LNCAP (cell line): ENCODE measurements at regions not wholly inside any gene's neighbourhood (a gene's known extent, or its start where the extent isn't known, plus 50 kb on each side); places are given as distances from the start of the nearest gene placed in this dataset.

Experiments
- TF ChIP-seq, protein P1 (sequence below): fragments of 450-650 bp; IDR thresholded peaks from 2 replicates; pipeline ENCODE4 v1.5.1; 2017; ENCODE audit warnings: mild to moderate bottlenecking

DNA sequence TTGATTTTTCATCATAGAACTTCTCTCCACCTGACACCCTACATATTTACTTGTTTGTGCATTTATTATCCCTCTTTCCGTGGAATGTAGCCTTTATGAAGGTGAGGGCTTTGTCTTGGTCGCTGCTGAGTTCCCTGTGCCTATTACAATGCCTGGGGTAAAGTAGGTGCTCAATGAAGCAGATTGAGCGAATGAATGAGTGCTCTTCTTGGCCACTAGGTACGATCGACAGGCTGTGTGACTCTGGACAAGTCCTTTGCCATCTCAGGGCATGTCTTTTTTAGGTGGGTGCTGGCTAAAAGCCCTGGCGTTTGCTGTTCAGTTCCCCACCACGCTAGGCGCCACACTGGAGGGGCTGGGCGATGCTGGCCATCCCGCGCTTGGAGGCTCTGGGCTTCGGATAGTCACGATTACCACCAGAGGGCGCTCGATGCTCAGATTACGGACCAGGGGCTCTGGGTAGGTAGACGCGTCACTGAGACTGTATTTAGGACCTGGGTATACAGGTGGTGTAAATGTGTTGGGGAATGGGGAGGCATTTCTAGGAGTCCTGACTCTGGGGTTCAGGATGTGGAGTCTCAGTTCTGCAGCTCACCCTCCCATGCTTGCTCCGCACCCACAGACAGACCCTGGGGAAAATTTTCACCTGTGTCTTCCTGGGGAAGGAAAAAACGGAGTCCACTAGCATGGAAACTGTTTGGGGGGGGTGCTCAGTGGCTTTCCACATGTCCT is 71.0 kb upstream of the CSF3R start:
- TF ChIP-seq, protein P1, sequence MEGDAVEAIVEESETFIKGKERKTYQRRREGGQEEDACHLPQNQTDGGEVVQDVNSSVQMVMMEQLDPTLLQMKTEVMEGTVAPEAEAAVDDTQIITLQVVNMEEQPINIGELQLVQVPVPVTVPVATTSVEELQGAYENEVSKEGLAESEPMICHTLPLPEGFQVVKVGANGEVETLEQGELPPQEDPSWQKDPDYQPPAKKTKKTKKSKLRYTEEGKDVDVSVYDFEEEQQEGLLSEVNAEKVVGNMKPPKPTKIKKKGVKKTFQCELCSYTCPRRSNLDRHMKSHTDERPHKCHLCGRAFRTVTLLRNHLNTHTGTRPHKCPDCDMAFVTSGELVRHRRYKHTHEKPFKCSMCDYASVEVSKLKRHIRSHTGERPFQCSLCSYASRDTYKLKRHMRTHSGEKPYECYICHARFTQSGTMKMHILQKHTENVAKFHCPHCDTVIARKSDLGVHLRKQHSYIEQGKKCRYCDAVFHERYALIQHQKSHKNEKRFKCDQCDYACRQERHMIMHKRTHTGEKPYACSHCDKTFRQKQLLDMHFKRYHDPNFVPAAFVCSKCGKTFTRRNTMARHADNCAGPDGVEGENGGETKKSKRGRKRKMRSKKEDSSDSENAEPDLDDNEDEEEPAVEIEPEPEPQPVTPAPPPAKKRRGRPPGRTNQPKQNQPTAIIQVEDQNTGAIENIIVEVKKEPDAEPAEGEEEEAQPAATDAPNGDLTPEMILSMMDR: peak; percentile 82

DNA sequence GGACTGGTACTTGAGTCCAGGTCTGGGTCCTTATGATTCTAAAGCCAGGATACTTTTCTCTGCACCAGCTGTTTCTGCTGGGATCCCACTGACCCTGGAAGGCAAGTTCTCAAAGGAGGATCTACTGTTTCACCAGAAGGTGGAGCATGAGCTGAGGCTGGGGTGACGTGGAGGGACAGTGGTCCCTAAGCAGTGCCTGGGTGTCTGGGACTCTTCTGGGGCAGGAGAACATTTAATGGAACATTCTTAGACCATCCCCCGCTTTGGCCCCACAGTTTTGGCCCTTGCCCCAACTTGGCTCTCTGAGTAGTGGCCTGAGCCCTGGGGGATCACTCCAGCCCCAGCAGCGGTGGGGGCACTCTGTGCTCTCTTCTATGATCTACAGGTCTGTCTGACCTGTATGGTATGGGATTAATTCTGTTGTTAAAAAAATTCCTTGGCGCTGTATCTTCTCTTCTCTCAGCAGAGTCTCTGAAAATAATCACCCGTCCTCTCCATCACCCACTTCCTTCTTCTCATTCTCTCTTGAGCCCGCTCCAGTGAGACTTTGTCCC is 60.3 kb upstream of the CSF3R start:
- TF ChIP-seq, protein P1: no peak

GRCh38 chr1:36542024-36542961 is 59.6 kb upstream of the CSF3R start:
- TF ChIP-seq, protein P1: no peak

- TF ChIP-seq, protein P1: no peak
Observed at GRCh38 chr1:36540056-36540455, 57.3 kb upstream of the CSF3R start.

DNA sequence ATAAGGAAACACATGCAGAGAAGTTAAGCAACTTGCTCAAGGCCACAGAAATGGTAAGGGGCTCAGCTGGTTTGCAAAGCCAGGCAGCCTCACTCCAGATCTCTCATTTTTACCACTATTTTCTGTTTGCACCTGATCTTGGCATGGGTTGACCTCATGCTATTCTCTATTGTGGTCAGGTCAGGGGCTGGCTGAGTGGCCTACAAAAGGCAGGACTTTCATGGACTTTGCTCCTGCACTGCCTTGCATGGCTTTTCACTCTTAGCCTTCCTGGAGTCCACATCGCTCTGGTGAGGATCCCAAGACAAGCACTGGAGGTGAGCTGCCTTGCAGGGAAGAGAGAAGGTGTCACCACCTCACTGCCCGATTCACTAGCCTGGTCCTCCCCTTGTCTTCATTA is 56.8 kb upstream of the CSF3R start:
- TF ChIP-seq, protein P1: no peak

DNA sequence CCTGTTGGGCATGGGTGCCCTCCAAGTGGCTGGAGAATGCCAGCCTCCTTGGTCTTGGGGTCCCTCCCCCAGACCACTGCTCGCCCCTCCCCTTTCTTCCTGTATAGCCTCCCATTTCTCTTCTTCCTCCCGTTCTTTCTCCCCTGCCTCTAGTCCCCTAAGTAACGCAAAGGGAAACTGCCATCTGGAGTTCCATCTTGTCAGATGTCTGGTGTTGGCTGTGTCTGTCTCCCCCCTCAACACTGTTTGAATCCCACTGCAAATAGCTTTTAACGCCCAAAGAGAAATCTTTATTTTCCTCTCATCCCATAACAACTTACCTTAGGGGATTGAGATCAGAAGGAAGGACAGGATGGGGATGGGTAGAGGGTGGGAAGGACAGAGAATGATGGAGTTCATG is 55.3 kb upstream of the CSF3R start:
- TF ChIP-seq, protein P1: no peak

DNA sequence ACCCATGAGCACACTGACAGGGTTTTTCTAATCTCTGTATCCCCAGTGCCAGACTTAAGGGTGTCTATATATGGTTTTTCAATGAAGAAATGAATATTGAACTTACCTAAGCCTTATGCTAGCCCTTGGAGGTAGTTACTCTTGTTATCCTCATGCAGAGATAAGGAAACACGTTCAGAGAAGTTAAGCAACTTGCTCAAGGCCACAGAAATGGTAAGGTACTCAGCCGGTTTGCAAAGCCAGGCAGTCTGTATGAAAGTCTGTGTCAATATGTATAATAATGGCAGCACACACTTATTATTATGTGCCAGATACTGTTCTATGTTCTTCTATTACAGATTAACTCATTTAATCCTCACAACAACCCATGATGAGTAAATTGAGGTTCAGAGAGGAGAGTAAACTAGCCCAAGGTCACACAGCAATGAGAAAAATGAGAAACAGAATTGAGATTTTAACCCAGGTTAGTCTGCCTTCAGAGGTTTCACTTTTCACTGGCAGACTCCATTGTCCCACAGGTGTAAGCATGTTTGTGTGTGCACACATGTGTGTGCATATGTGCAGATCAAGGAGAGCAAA is 54.6 kb upstream of the CSF3R start:
- TF ChIP-seq, protein P1: no peak
